H9 (cell line): ENCODE measurements at regions not wholly inside any gene's neighbourhood (a gene's known extent, or its start where the extent isn't known, plus 50 kb on each side); places are given as distances from the start of the nearest gene placed in this dataset.

ENCODE experiments used
- DNase-seq: peaks from one replicate; pipeline ENCODE4 v3.0.0-alpha.2; 2017
- H2AFZ ChIP-seq: one replicate; pipeline ENCODE4 v1.6.1; 2013; ENCODE audit warnings: mild to moderate bottlenecking, low read length, control low read depth, moderate library complexity
- H2AK5ac ChIP-seq: 2 replicates; pipeline ENCODE4 v1.6.1; 2013; ENCODE audit warnings: low read length, control low read depth, mixed read lengths; ENCODE audit not compliant: insufficient read length
- H2BK120ac ChIP-seq: one replicate; pipeline ENCODE4 v1.6.1; 2013; ENCODE audit warnings: low read depth, mild to moderate bottlenecking, low read length, control low read depth, inconsistent platforms; ENCODE audit not compliant: poor library complexity, severe bottlenecking
- H2BK12ac ChIP-seq: 2 replicates; pipeline ENCODE4 v1.6.1; 2013; ENCODE audit warnings: low read length, control low read depth, mixed read lengths, low read depth; ENCODE audit not compliant: insufficient read length
- H2BK15ac ChIP-seq: 2 replicates; pipeline ENCODE4 v1.6.1; 2013; ENCODE audit warnings: low read depth, low read length, control low read depth
- H2BK20ac ChIP-seq: one replicate; pipeline ENCODE4 v1.6.1; 2013; ENCODE audit warnings: low read depth, mild to moderate bottlenecking, low read length, control low read depth, inconsistent platforms; ENCODE audit not compliant: poor library complexity, severe bottlenecking
- H2BK5ac ChIP-seq: 2 replicates; pipeline ENCODE4 v1.6.1; 2013; ENCODE audit warnings: low read length, control low read depth, mixed read lengths; ENCODE audit not compliant: insufficient read length
- H3K14ac ChIP-seq: 2 replicates; pipeline ENCODE4 v1.6.1; 2013; ENCODE audit warnings: low read length, control low read depth; ENCODE audit not compliant: insufficient read depth
- H3K18ac ChIP-seq: 2 replicates; pipeline ENCODE4 v1.6.1; 2013; ENCODE audit warnings: low read depth, mild to moderate bottlenecking, mixed read lengths, low read length, control low read depth; ENCODE audit not compliant: insufficient read length
- H3K23ac ChIP-seq: 2 replicates; pipeline ENCODE4 v1.6.1; 2013; ENCODE audit warnings: low read length, control low read depth, mixed read lengths, low read depth; ENCODE audit not compliant: insufficient read length
- H3K23me2 ChIP-seq: 2 replicates; pipeline ENCODE4 v1.6.1; 2013; ENCODE audit warnings: low read depth, mild to moderate bottlenecking, mixed read lengths, low read length, control low read depth; ENCODE audit not compliant: insufficient read length, poor library complexity, severe bottlenecking
- H3K27ac ChIP-seq: 2 replicates; pipeline ENCODE4 v1.5.1; 2013; ENCODE audit warnings: low read length, control low read depth, mixed read lengths, low read depth; ENCODE audit not compliant: insufficient read length
- H3K27me3 ChIP-seq: 2 replicates; pipeline ENCODE4 v1.6.1; 2013; ENCODE audit warnings: low read length, control low read depth, inconsistent platforms; ENCODE audit not compliant: insufficient read depth
- H3K4ac ChIP-seq: 2 replicates; pipeline ENCODE4 v1.6.1; 2013; ENCODE audit warnings: low read depth, mild to moderate bottlenecking, control low read depth, inconsistent platforms, low read length, moderate library complexity
- H3K4me1 ChIP-seq: 2 replicates; pipeline ENCODE4 v1.6.1; 2013; ENCODE audit warnings: low read length, control low read depth, inconsistent platforms; ENCODE audit not compliant: insufficient read depth
- H3K4me2 ChIP-seq: 2 replicates; pipeline ENCODE4 v1.6.1; 2013; ENCODE audit warnings: low read length, control low read depth, mixed read lengths; ENCODE audit not compliant: insufficient read length, insufficient read depth
- H3K56ac ChIP-seq: 2 replicates; pipeline ENCODE4 v1.6.1; 2013; ENCODE audit warnings: low read depth, mild to moderate bottlenecking, mixed read lengths, low read length, control low read depth; ENCODE audit not compliant: insufficient read length
- H3K79me1 ChIP-seq: 2 replicates; pipeline ENCODE4 v1.6.1; 2013; ENCODE audit warnings: low read depth, mild to moderate bottlenecking, moderate library complexity, low read length, control low read depth, inconsistent platforms; ENCODE audit not compliant: insufficient read depth, poor library complexity, severe bottlenecking
- H3K79me2 ChIP-seq: 2 replicates; pipeline ENCODE4 v1.6.1; 2013; ENCODE audit warnings: low read length, control low read depth, inconsistent platforms; ENCODE audit not compliant: insufficient read depth
- H3K9ac ChIP-seq: 2 replicates; pipeline ENCODE4 v1.6.1; 2013; ENCODE audit warnings: low read length, control low read depth, mixed read lengths; ENCODE audit not compliant: insufficient read length; ENCODE audit errors: extremely low read depth
- H3K9me3 ChIP-seq: one replicate; pipeline ENCODE4 v1.6.1; 2013; ENCODE audit warnings: low read depth, low read length, inconsistent platforms; ENCODE audit not compliant: control insufficient read depth
- H3T11ph ChIP-seq: one replicate; pipeline ENCODE4 v1.6.1; 2013; ENCODE audit warnings: mild to moderate bottlenecking, low read length, control low read depth, inconsistent platforms
- H4K20me1 ChIP-seq: one replicate; pipeline ENCODE4 v1.6.1; 2013; ENCODE audit not compliant: control insufficient read depth, insufficient read length, insufficient read depth
- H4K5ac ChIP-seq: 2 replicates; pipeline ENCODE4 v1.6.1; 2013; ENCODE audit warnings: low read depth, mild to moderate bottlenecking, mixed read lengths, low read length, control low read depth; ENCODE audit not compliant: insufficient read length
- H4K8ac ChIP-seq: replicated peaks from 2 replicates; pipeline ENCODE4 v1.6.1; 2013; ENCODE audit warnings: low read length, control low read depth, mixed read lengths, low read depth; ENCODE audit not compliant: insufficient read length
- H4K91ac ChIP-seq: 2 replicates; pipeline ENCODE4 v1.6.1; 2013; ENCODE audit warnings: low read depth, mild to moderate bottlenecking, moderate library complexity, mixed read lengths, low read length, control low read depth; ENCODE audit not compliant: insufficient read length
- H3K27ac Mint-ChIP-seq, 3 experiments: 2 replicates in 2 of 3; 3 replicates in 1 of 3; pipeline ENCODE4 v1.8.0; 2020 to 2021; ENCODE audit warnings: mixed read lengths in 3 of 3, mild to moderate bottlenecking in 1 of 3, moderate library complexity in 1 of 3
- H3K27me3 Mint-ChIP-seq: 2 replicates; pipeline ENCODE4 v1.8.0; 2021; ENCODE audit warnings: low read depth, mild to moderate bottlenecking, moderate library complexity, mixed read lengths
- H3K36me3 Mint-ChIP-seq, 3 experiments: 2 replicates in 2 of 3; 3 replicates in 1 of 3; pipeline ENCODE4 v1.8.0; 2020 to 2021; ENCODE audit warnings: low read depth in 3 of 3, mixed read lengths in 3 of 3; ENCODE audit not compliant: insufficient read depth in 1 of 3
- H3K4me1 Mint-ChIP-seq, 2 experiments: 2 replicates each; pipeline ENCODE4 v1.8.0; 2020; ENCODE audit warnings: mixed read lengths in 2 of 2
- H3K4me3 Mint-ChIP-seq, 2 experiments: 2 replicates in 1 of 2; 3 replicates in 1 of 2; pipeline ENCODE4 v1.8.0; 2020 to 2021; ENCODE audit warnings: mild to moderate bottlenecking in 2 of 2, mixed read lengths in 2 of 2, moderate library complexity in 1 of 2
- H3K9me3 Mint-ChIP-seq, 2 experiments: 2 replicates in 1 of 2; 3 replicates in 1 of 2; pipeline ENCODE4 v1.8.0; 2020; ENCODE audit warnings: mild to moderate bottlenecking in 2 of 2, mixed read lengths in 2 of 2, moderate library complexity in 1 of 2
- WGBS: extraction: QIAGEN DNeasy Blood & Tissue Kit; methylation state at CpG from one replicate; pipeline ENCODE4 v1.1.7; 2013; ENCODE audit warnings: missing lambda C conversion rate, low lambda C conversion rate, mixed read lengths; ENCODE audit not compliant: insufficient read length; ENCODE audit errors: extremely low coverage; 5-methylcytosine and 5-hydroxymethylcytosine counted together
- TF ChIP-seq, protein P1 (sequence below): fragments of 200-600 bp; sonication (generic); conservative IDR thresholded peaks from 3 replicates; pipeline ENCODE4 v1.8.0; 2021; ENCODE audit warnings: antibody characterized with exemption, mild to moderate bottlenecking

DNA sequence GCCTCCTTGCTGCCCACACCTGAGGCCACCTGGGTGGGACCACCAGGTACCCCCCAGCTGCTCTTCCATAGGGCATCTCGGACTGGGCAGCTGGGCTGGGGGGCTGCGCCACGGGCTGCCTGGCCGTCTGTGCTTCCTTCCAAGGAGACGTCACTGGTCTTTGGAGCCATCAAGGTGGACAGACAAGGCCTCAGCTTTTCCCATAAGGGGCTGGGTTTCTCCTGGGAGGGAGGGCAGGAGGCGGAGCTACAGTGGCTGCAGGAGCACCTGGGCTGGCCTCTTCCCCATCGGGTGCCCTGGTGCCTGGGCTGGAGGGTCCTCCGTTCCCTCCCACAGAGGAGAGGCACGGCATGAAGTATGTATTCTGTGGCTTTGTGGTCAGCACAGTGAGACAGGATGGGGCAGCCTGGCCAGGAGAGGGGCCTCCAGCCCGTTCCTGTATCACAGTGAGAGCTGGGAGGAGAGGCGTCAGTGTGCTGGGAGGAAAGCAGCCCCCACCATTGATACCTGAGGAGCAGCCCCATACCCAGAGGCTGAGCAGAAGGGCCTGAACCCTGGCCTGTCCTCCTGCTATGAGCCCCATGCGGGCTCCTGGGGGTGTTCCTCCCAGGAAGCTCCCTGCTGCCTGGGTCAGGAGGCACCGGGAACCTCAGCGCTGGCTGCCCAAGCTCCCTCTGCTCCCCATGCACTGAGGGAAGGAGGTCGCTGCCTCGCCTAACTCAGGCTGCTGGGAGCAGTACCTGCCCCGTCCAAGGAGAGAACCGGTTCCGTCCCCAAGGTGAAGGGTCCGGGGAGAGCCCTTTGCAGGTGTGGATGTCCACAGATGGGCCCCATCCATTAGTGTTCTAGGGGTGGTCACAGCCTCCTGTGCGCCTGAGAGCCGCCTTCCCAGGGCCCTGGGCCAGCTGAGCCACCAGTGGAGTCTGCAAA is 1075.0 kb downstream of the BRD1 start:
- Histone ChIP-seq H3K56ac (no peak overlapping the region), H2BK20ac (no peak overlapping the region), H3K23me2 (no peaks in the 10 kb centered on the region), H3K4ac (no peak overlapping the region), H2BK12ac (no peak overlapping the region), H2AK5ac (no peak overlapping the region), H2AFZ (no peak overlapping the region), H3K4me2 (no peak overlapping the region), H3K9ac (no peak overlapping the region), H2BK15ac (no peak overlapping the region), H3T11ph (no peak overlapping the region), H3K27ac (no peak overlapping the region), H3K18ac (no peak overlapping the region), H3K23ac (no peak overlapping the region), H2BK5ac (no peak overlapping the region), H3K4me1 (no peaks in the 10 kb centered on the region), H3K79me1 (no peaks in the 10 kb centered on the region), H4K5ac (no peak overlapping the region), H3K14ac (no peak overlapping the region), H4K20me1 (no peaks in the 10 kb centered on the region), H4K91ac (no peak overlapping the region), H2BK120ac (no peak overlapping the region), H3K9me3 (no peaks in the 10 kb centered on the region), H3K79me2 (no peaks in the 10 kb centered on the region), H4K8ac (no peak overlapping the region), H3K27me3 (no peaks in the 10 kb centered on the region)
- Mint-ChIP-seq H3K4me1 (peaks cover 0 to 4% of the 10 kb centered on the region in 2 experiments; a peak in 1 of 4 replicates), H3K36me3 (no peaks in the 10 kb centered on the region), H3K9me3 (no peaks in the 10 kb centered on the region), H3K27ac (no peak overlapping the region), H3K27me3 (peaks cover 5% of the 10 kb centered on the region), H3K4me3 (no peak overlapping the region)
- WGBS: no CpG with 5 or more reads among the region's 22 CpGs
- TF ChIP-seq, protein P1, sequence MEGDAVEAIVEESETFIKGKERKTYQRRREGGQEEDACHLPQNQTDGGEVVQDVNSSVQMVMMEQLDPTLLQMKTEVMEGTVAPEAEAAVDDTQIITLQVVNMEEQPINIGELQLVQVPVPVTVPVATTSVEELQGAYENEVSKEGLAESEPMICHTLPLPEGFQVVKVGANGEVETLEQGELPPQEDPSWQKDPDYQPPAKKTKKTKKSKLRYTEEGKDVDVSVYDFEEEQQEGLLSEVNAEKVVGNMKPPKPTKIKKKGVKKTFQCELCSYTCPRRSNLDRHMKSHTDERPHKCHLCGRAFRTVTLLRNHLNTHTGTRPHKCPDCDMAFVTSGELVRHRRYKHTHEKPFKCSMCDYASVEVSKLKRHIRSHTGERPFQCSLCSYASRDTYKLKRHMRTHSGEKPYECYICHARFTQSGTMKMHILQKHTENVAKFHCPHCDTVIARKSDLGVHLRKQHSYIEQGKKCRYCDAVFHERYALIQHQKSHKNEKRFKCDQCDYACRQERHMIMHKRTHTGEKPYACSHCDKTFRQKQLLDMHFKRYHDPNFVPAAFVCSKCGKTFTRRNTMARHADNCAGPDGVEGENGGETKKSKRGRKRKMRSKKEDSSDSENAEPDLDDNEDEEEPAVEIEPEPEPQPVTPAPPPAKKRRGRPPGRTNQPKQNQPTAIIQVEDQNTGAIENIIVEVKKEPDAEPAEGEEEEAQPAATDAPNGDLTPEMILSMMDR: no peak
- peak; percentile 30 for DNase-seq
